ENCODE measurements at regions not wholly inside any gene's neighbourhood (a gene's known extent, or its start where the extent isn't known, plus 50 kb on each side); places are given as distances from the start of the nearest gene placed in this dataset.
"Not testable (repeated sequence)": the region's sequence is repeated elsewhere in the genome, so short reads cannot be mapped to it uniquely, and the experiment has no call there.

DNA sequence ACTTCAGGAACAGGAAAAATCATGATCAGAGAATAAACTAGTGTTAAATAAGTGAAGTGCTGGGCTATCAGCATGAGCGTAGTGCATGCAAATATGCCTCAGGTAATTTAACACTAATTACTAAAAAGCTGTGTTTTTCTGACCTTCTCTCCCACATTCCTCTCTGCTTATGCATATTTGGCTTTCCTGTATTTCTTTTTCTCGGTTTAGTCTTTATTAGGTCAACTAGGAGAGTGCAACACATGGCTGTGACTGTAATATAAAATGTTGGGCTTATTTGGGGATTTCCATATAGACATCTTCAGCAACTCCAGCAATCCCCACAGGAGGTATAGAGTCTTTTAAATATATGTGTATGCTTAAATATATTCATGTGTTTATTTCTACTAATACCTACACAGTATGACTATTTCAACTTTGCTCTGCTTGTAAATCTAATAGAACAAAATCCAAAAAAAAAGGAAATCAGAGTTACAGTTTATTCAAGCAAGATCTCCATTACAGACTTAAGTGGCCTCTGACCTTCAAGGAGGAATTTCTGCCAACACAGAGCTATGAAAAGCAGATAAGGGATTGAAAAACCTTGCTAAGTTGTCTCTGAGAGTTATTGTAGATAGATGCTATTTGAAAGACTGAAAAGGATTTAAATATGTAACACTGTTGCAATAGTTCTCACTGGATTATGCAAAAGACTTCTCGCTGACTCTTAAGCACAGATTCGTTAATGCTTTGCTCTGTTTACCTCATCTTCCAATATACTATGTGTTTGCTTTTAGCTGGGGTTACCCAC is 359.5 kb upstream of the RGPD4 start:
- DNase-seq = no peak

DNA sequence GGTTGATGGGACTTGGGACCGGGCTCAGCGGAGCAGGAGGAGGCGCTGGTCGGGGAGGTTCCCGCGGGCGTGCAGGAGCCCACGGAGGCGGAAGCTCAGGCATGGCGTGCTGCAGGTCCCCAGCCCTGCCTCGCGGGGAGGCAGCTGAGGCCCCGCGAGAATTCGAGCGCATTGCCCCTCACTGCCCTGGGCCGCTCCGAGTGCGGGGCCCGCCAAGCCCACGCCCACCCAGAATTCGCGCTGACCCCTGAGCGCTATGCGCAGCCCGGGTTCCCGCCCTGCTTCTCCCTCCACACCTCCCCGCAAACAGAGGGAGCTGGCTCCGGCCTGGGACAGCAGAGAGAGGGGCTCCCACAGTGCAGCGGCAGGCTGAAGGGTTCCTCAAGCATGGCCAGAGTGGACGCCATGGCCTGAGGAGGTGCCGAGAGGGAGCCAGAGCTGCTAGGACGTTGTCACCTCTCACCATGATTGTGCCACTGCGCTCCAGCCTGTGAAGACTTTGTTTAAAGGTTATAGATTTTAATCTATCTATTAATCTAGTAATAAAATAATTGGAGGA is 357.2 kb upstream of the RGPD4 start:
- no peak for DNase-seq

DNA sequence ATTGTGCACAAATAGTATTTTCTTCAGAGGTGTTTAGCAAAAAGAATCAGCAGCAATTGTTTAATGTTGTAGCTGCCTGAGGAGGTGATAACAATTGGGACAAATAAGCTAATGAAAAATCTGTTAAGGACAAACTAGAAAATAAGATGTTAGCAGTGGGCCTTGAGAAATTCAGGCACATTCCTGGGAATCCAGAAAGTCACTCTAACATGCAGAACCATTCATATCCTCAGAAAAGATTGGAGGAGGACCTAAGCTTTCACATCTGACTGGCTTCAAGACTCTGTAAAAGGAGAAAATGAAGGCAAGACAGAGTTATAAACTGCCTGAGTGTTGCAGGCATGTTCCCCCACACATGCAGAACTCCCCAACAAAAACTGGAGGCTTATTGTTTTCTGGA is 353.5 kb upstream of the RGPD4 start:
- DNase-seq = no peak

DNA sequence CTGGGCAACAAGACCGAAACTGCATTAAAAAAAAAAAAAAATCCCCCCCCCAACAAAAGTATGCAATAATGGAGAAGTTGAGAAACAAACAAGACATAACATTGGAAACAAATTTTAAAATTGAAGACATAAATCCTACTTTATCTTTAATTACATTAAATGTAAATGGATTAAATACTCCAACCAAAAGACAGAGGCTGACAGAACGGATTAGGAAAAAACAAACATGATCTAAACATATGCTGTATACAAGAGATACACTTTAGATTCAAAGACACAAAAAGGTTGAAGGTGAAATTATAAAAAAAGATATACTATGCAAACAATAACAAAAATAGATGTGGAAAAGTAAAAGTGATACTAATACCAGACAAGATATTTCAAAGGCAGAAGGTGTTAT is 350.8 kb upstream of the RGPD4 start:
- DNase-seq = no peak

DNA sequence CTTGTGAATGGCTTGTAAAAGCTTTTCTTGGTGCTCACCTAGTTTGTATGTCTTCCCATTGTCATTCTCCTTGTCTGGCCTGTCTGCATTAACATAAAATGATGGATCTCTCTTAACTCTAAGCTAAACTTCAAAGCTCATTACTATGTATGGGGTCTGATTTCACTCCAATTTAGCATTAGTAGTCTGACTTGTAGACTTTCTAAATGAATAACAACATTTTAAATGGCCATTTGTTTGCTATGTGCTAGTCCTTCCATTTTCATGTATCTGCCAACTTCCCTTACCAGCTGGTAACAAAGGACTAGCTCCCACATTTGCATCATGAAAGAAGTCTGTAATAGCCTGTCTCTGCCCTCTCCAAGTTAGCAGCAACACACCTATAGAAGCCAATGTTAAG is 324.2 kb upstream of the RGPD4 start:
- DNase-seq = no peak

DNA sequence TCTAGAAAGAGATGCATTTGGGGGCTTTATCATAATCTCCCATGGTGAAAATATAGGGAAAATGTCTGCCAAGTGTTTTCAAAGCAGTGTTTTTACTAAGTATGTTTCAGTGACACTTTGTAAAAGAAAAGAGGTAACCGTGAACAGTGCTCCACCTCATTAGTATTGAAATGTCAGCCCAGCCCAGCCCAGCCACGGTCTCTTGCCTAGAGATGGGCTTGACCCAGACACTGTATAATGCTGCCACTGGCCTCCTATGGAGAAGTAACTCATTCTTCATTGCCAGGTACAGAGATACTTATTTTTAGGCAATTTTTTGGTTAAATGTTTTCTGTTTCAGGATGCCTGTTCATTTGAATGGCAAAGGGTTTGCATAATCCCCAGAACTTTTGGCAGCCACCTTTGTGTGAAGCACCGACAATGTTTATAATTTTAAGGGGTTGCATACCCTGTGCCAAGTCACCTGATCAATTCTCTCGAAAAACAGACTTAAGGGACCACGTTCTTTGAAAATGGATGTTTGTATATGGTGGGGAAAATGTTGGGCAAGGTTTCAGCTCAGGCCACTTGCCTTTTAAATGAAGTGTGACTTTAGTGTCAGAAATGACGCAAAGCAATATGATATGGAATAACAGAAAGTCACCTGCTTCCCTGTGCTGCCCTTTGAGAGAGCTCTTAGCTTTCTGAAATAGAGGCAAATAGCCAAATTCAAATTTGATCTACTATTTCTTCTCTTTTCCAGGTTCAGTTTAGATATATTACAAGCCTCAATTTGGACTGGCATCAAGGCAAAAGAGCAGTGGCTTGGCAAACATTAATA is 314.5 kb upstream of the RGPD4 start:
- DNase-seq = no peak

DNA sequence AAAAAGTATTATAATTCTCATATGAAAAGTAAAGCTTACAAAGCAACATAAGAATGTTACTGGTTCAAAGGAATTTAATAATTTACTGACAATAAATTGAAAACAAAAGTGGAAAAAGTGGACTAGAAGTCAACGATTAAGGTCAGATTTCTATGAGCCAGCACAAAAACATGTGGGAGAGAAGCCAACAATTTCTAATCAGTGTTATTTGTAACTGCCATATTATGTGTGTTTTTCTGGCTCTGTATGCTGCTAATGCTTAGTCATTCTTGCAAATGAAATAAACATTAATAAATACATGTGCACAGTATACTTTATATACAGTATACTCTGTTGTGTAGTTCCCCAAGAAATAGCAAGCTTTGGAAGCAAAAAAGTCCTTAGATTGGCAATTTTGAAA is 301.3 kb upstream of the RGPD4 start:
- DNase-seq = no peak

DNA sequence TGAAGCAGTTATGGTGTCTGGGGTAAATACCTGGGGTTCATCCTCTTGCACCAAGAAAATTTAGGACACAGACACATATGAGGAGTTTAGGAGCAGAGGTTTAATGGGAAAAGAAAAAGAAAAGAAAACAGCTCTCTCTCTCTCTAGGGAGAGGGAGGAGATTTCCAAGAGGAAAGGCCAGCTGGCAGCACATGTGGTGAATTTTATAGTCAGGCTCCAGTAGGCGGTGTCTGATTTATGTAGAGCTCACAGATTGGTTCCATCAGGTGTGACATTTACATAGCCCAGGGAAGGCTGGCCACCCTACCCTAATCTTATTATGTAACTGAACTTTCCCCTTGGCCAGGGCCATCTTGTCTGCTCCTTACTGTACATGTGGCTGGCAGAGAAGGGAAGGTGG is 297.5 kb upstream of the RGPD4 start:
- peak; percentile 35 for DNase-seq

DNA sequence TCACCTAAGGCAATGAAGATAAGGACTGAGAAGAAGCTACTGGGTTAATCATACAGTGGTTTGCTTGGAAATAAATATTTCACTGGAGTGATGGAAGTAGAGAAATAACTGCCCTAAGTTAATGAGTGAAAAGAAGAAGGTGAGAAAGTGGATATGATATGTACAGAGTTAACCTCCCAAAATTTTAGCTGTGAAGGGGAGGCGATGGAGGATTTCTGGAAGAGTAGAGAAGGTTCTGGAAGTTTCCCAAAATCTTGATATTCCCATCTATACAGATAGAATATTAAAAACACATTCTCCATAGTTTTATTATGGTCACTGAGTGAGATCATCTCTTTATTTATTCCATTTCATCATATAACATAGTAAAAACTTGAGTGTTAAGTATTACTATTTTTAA is 296.6 kb upstream of the RGPD4 start:
- no peak for DNase-seq

DNA sequence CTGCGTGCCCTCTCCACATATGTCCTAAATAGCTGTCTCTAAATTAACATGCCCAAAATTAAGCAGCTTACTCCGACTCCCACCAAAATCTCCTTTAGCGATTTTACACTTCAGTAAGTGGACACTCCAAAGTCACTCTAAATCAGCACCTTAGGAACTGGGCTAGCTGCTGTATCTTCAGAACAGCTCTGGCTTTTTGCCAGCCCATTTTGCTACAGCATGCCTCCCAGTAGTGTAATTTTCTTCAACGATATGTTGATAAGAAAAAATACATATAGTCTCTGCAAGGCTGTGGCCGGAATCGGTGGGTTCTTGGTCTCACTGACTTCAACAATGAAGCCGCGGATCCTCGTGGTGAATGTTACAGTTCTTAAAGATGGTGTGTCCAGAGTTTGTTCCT is 291.8 kb upstream of the RGPD4 start:
- no peak for DNase-seq

DNA sequence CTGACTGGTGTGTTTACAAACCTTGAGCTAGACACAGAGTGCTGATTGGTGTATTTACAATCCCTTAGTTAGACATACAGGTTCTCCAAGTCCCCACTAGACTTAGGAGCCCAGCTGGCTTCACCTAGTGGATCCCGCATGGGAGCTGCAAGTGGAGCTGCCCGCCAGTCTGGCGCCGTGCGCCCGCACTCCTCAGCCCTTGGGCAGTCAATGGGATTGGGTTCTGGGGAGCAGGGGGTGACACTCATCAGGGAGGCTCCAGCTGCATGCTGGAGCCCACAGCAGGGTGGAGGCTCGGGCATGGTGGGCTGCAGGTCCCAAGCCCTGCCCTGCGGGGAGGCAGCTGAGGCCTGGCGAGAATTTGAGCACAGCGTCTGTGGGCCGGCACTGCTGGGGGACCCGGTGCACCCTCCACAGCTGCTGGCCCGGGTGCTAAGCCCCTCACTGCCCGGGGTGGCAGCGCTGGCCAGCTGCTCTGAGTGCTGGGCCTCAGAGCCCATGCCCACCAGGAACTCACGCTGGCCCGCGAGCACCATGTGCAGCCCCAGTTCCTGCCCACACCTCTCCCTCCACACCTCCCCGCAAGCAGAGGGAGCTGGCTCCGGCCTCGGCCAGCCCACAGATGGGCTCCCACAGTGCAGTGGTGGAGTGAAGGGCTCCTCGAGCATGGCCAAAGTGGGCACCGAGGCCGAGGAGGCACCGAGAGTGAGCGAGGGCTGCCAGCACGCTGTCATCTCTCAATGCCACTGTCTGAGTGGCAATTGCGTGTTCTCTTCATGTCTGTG is 290.6 kb upstream of the RGPD4 start:
- DNase-seq = not testable (repeated sequence)

DNA sequence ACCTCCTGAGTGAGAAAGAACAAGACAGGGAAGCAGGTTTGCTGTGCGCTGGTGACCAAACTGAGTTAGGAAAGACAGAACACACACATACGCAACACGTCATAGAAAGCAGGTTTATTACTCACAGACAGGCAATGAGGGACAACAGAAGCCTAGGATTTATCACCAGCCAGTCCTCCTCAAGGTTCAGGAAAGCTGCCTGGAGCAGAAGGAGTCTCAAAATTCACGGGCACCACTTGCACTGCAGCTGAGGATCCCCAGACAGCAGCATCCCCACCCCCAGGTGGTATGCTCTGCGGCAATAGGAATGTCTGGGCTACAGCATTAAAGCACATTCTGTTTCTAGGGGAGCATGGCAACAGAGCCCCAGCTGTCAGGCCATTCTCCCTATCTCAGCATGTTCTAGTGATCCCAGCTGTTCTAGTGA is 284.4 kb upstream of the RGPD4 start:
- no peak for DNase-seq

DNA sequence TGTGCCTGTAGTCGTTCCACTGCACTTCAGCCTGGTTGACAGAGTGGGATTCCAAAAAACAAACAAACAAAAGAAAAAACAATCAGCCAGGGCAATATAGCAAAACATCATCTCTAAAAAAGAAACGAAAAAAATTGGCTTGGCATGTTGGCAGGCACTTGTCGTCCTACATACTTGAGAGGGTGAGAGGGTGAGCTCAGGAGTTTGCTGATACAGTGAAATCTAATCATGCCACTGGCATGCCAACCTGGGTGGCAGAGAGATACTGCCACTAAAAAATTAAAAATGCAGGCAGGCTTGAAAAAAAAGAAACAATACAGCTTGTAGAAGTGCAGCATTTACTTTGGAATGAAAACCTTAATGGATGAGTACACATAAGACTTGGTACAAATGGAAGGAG is 282.9 kb upstream of the RGPD4 start:
- DNase-seq = no peak

DNA sequence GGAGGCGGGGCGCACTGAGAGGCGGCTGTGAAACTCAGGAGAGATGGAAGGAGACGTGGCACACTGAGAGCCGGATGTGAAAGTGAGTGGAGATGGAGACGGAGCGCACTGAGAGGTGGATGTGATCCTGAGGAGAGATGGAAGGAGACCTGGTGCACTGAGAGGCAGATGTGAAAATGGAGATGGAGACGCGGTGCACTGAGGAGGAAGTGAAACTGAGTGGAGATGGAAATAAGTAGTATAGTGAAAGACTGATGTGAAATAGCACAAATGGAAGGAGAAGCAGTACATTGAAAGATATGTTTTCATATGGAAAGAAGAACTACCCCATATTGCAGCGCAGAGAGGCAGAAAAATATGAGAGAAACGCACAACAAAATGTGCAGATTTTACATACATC is 281.6 kb upstream of the RGPD4 start:
- DNase-seq = no peak

DNA sequence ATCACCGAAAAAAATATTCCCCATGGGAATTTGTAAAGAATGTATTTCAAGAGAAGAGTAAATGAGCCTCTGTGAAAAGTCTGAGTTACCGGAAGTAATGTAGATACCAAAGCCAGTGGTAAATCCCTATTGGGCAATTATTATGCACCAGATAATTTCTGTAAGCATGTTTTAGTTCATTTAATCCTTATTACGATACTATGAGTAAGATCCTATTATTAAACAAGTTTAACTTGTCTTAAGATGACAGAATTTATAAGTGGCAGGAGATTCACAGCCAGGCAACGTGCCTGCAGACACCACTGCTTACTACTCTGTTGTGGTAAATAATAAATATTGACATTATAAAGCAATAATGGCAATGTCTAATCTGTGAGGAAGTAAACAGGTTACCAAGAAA is 280.8 kb upstream of the RGPD4 start:
- DNase-seq = no peak

DNA sequence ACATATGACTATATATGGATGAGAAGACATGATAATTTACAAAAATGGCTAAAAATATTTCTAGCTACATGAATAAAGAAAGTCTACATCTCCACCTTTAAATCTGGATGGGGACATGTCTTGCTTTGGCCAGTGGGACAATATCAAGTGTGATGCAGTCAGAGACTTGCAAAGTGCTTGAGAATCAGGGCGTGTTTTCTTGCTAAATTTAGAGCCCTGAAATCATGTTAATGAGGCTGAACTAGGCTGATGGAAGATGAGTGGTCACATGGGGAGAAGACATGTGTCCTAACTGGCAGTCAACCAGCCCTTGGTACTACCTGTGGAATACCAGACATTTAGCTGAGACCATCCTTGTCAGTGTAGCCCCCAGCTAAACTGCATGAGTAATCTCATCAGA is 278.5 kb upstream of the RGPD4 start:
- no peak for DNase-seq

DNA sequence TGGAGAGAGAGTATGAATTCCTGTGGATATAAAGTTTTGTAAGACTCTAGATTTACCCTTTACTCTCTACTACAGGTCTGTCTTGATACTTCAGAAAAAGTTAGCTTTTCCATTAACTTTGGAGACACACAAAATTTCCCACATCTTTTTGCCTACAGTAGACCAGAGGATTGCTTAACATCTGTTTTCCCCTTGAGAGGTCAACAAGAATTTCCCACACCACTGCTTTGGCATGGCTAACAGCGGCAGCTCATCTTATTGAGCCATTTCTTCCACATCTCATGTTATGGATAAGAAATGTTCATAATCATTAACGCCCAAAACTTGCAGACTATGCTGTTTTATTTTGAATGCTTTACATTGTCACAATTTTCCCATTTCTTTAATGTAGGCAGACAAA is 273.6 kb upstream of the RGPD4 start:
- DNase-seq = no peak

DNA sequence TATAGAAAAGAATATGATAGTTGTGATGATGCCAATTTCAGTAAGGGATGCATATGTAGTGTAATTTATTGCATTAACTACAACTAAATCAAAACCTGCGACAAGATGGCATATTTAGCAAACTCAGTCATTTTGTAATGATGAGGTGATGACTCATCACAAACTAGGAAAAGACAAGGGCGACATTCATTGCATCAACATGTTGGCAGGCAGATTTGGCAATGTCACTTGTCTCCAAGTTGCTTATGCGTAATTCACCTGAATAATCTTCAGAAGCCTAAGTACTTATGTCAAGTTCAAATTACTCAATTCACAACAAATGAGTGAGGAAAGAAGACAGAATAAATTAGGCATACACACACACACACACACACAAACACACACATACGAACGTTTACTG is 273.2 kb upstream of the RGPD4 start:
- no peak for DNase-seq

DNA sequence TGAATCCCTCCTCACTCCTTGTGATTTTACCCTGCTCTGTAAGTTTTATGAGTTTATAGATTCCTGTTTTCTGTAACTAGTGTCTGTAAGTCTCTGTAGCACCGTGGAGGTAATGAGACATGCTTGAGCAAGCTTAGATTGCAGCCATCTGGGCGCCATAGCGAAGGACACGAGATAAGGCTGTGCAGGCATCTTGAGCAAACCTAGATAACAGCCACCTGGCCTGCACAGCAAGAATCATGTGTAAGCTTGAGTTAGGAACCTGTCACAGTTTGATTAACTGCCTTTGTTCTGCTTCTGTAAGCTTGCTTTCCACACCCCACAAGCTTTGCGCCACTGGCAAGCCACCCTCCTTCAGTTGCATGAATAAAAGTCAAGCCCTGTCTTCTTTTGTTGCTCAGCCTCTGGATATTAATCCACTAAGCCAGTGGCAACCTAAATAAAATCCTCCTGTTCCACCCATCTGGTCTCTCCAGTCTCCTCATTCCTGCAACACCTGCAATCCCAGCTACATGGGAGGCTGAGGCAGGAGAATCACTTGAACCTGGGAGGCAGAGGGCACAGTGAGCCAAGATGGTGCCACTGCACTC is 270.6 kb upstream of the RGPD4 start:
- no peak for DNase-seq

DNA sequence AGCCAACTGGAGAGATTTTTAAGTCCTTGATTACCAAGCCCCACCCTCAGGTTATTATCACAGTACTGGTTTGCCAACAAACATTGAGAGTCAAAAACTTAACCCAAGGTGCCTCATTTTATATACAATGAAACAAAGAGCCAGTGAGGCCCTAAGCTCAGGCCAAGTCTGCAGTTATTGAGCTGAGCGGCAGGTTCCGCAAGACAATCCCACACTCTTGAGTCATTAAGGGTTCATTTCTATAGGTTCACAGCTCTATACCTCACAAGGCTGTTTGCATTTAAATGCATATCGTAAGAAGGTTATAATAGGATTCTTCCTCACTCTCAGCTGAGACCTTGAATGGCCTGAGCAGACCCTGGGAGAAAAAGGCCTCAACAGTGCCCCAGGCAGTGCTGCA is 268.4 kb upstream of the RGPD4 start:
- DNase-seq = no peak

DNA sequence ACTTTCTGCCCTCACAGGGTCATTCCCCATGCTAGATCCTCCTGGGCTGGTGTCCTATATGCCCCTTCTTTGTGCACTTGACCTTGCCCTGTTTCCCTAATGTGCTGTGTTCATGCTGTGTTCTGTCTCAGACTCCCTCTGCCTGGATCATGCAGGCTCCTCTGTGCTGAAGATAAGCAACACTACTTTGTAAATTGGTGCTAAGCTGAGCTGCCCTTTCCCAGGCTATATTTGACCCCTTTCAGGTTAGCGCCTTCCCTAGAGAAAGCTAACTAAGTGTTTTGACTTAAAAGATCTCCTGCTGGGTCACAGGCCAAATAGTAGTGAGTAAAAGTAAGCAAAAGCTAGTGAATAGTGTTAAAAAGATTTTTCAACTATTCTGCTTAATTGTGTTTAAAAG is 257.2 kb upstream of the RGPD4 start:
- no peak for DNase-seq

DNA sequence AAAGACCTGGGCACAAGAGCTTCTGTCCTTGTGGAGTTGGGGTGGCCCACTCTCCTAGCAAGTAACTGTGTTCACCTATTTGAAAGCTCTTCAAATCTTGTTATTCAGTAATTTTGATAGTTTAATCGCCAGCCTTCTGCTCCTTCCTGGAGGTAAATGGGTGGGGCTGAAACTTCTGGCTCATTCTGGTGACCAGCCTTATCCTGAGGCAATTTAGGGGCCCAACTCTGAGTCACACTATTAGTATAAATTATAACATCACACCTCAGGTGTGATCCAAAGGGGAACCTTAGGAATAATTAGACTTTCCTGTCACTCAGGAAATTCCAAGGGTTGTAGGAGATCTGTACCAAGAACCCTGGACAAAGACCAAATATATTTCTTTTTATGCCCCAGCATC is 255.8 kb upstream of the RGPD4 start:
- DNase-seq = no peak
